Liver (tissue), 8 donors: ENCODE measurements at regions not wholly inside any gene's neighbourhood (a gene's known extent, or its start where the extent isn't known, plus 50 kb on each side); places are given as distances from the start of the nearest gene placed in this dataset.

ENCODE experiments used
- DNase-seq: peaks from one replicate; pipeline ENCODE4 v3.0.0-alpha.2; 2017; ENCODE audit warnings: low spot score
- H3K27ac ChIP-seq, 2 donors: one replicate each; pipeline ENCODE4 v1.7.0; 2013; ENCODE audit warnings: inconsistent platforms in 2 of 2, low read length in 2 of 2, control low read depth in 1 of 2, low read depth in 1 of 2, mild to moderate bottlenecking in 1 of 2
- H3K27me3 ChIP-seq, 4 donors: one replicate each; pipeline versions ENCODE4 v1.6.1 to v1.7.0; 2013; ENCODE audit warnings: low read length in 3 of 4, inconsistent platforms in 1 of 4, mild to moderate bottlenecking in 1 of 4, moderate library complexity in 1 of 4; ENCODE audit not compliant: control insufficient read depth in 4 of 4, insufficient read depth in 4 of 4
- H3K36me3 ChIP-seq, 4 donors: one replicate each; pipeline versions ENCODE4 v1.6.1 to v1.7.0; 2013; ENCODE audit warnings: low read length in 3 of 4, mild to moderate bottlenecking in 3 of 4, low read depth in 1 of 4, moderate library complexity in 1 of 4; ENCODE audit not compliant: control insufficient read depth in 4 of 4, insufficient read depth in 3 of 4
- H3K4me1 ChIP-seq, 4 donors: one replicate each; pipeline versions ENCODE4 v1.6.1 to v1.7.0; 2013; ENCODE audit warnings: low read length in 3 of 4, mild to moderate bottlenecking in 3 of 4, moderate library complexity in 1 of 4; ENCODE audit not compliant: control insufficient read depth in 4 of 4, insufficient read depth in 4 of 4
- H3K4me3 ChIP-seq, 3 donors: one replicate each; pipeline versions ENCODE4 v1.6.1 to v1.7.0; 2013; ENCODE audit warnings: low read length in 3 of 3, control low read depth in 1 of 3, low read depth in 1 of 3, mild to moderate bottlenecking in 1 of 3
- H3K9ac ChIP-seq, 2 donors: one replicate each; pipeline ENCODE4 v1.7.0; 2013; ENCODE audit warnings: low read length in 2 of 2, mild to moderate bottlenecking in 2 of 2, moderate library complexity in 2 of 2, control low read depth in 1 of 2, low read depth in 1 of 2
- H3K9me3 ChIP-seq, 4 donors: one replicate each; pipeline versions ENCODE4 v1.6.1 to v1.7.0; 2013; ENCODE audit warnings: low read length in 3 of 4; ENCODE audit not compliant: control insufficient read depth in 4 of 4
- ATF3 ChIP-seq: IDR thresholded peaks from 2 replicates; pipeline ENCODE4 v1.6.1; 2016; ENCODE audit warnings: antibody characterized with exemption
- CTCF ChIP-seq: fragments of 150-350 bp; IDR thresholded peaks from 2 replicates; pipeline ENCODE4 v1.5.1; 2017; ENCODE audit warnings: improper control_type of control experiment, low read depth, low read length; ENCODE audit not compliant: missing input control
- EGR1 ChIP-seq, 2 donors: IDR thresholded peaks; 2 replicates each; pipeline ENCODE4 v1.6.1; 2016 to 2018; ENCODE audit warnings: antibody characterized with exemption in 2 of 2, low read depth in 2 of 2
- FOXA1 ChIP-seq: IDR thresholded peaks from 2 replicates; pipeline ENCODE4 v1.6.1; 2016; ENCODE audit warnings: antibody characterized with exemption
- FOXA2 ChIP-seq: IDR thresholded peaks from 2 replicates; pipeline ENCODE4 v1.6.1; 2016; ENCODE audit warnings: antibody characterized with exemption
- GABPA ChIP-seq, 2 donors: IDR thresholded peaks in 1 of 2; conservative IDR thresholded peaks in 1 of 2; 2 replicates each; pipeline ENCODE4 v1.6.1; 2016; ENCODE audit warnings: antibody characterized with exemption in 2 of 2, mild to moderate bottlenecking in 1 of 2, moderate library complexity in 1 of 2
- HNF4A ChIP-seq, 2 donors: conservative IDR thresholded peaks; 2 replicates each; pipeline ENCODE4 v1.6.1; 2016; ENCODE audit warnings: antibody characterized with exemption in 2 of 2, mild to moderate bottlenecking in 2 of 2
- HNF4G ChIP-seq: IDR thresholded peaks from 2 replicates; pipeline ENCODE4 v1.6.1; 2016; ENCODE audit warnings: antibody characterized with exemption
- JUND ChIP-seq, 2 donors: IDR thresholded peaks; 2 replicates each; pipeline ENCODE4 v1.6.1; 2016; ENCODE audit warnings: antibody characterized with exemption in 2 of 2
- MAX ChIP-seq: IDR thresholded peaks from 2 replicates; pipeline ENCODE4 v1.6.1; 2016; ENCODE audit warnings: antibody characterized with exemption
- NR2F2 ChIP-seq: IDR thresholded peaks from 2 replicates; pipeline ENCODE4 v1.6.1; 2016; ENCODE audit warnings: antibody characterized with exemption
- RAD21 ChIP-seq, 2 donors: IDR thresholded peaks; 2 replicates each; pipeline ENCODE4 v1.6.1; 2016; ENCODE audit warnings: antibody characterized with exemption in 2 of 2, mild to moderate bottlenecking in 2 of 2
- REST ChIP-seq: IDR thresholded peaks from 2 replicates; pipeline ENCODE4 v1.6.1; 2016; ENCODE audit warnings: antibody characterized with exemption, mild to moderate bottlenecking
- RXRA ChIP-seq, 2 donors: IDR thresholded peaks; 2 replicates each; pipeline ENCODE4 v1.6.1; 2017 to 2018; ENCODE audit warnings: antibody characterized with exemption in 2 of 2, mild to moderate bottlenecking in 1 of 2
- SP1 ChIP-seq: IDR thresholded peaks from 2 replicates; pipeline ENCODE4 v1.6.1; 2018; ENCODE audit warnings: antibody characterized with exemption, mild to moderate bottlenecking
- TAF1 ChIP-seq: conservative IDR thresholded peaks from 2 replicates; pipeline ENCODE4 v1.6.1; 2016; ENCODE audit warnings: antibody characterized with exemption, mild to moderate bottlenecking
- YY1 ChIP-seq: IDR thresholded peaks from 2 replicates; pipeline ENCODE4 v1.6.1; 2016; ENCODE audit warnings: antibody characterized with exemption, mild to moderate bottlenecking
- ZBTB33 ChIP-seq: IDR thresholded peaks from 2 replicates; pipeline ENCODE4 v1.6.1; 2016; ENCODE audit warnings: antibody characterized with exemption
- WGBS: extraction: QIAGEN DNeasy Blood & Tissue Kit; methylation state at CpG from one replicate; pipeline ENCODE4 v1.1.7; 2013; 5-methylcytosine and 5-hydroxymethylcytosine counted together
- donor health status: healthy.
- donor health status: healthy.
- donor health status: healthy.
- donor health status: healthy.
- donor health status: healthy.

- DNase-seq: no peak
- Histone ChIP-seq H3K27me3 (no peaks in the 10 kb centered on the region), H3K4me3 (no peak overlapping the region)
These were observed 164.4 kb upstream of the ALG10B start for GRCh38 chr12:38151991-38152700.

More at GRCh38 chr12:38151991-38152700, 164.4 kb upstream of the ALG10B start:
- no peak overlapping the region for H3K9ac ChIP-seq
- no peaks in the 10 kb centered on the region for H3K4me1 ChIP-seq
- H3K9me3 ChIP-seq: no peaks in the 10 kb centered on the region
- no peak for TF ChIP-seq RAD21 (IDR thresholded peaks at IDR 0.05)
- TF ChIP-seq ZBTB33: no peak
- TF ChIP-seq JUND (IDR thresholded peaks at IDR 0.05): no peak
- TF ChIP-seq ATF3: no peak
- TF ChIP-seq YY1: no peak
- no peak for TF ChIP-seq SP1
- no peak for TF ChIP-seq REST
- no peak for TF ChIP-seq GABPA (IDR thresholded peaks at IDR 0.05 in 1 of 2, conservative IDR thresholded peaks at IDR 0.05 in 1 of 2)
- no peak for TF ChIP-seq FOXA1
- no peak for TF ChIP-seq CTCF
- TF ChIP-seq FOXA2: no peak
- no peak for TF ChIP-seq EGR1 (IDR thresholded peaks at IDR 0.05; ENCODE audit: low read depth in 2 of 2)
- no peak for TF ChIP-seq NR2F2
- no peak for TF ChIP-seq TAF1
- TF ChIP-seq RXRA (IDR thresholded peaks at IDR 0.05): no peak
- TF ChIP-seq MAX: no peak
- TF ChIP-seq HNF4A (conservative IDR thresholded peaks at IDR 0.05): no peak
- TF ChIP-seq HNF4G: no peak
- no peak overlapping the region for H3K27ac ChIP-seq
- no peaks in the 10 kb centered on the region for H3K36me3 ChIP-seq
- WGBS: 75% methylated on average over 39 of the region's 39 CpGs
